GM21515 (cell line): ENCODE measurements at regions not wholly inside any gene's neighbourhood (a gene's known extent, or its start where the extent isn't known, plus 50 kb on each side); places are given as distances from the start of the nearest gene placed in this dataset.
"Not testable (repeated sequence)": the region's sequence is repeated elsewhere in the genome, so short reads cannot be mapped to it uniquely, and the experiment has no call there.

Experiments used
- ATAC-seq: cut with Tn5 transposase; IDR thresholded peaks from one replicate; pipeline ENCODE4 v1.9.1; 2021; ENCODE audit not compliant: unreplicated experiment

DNA sequence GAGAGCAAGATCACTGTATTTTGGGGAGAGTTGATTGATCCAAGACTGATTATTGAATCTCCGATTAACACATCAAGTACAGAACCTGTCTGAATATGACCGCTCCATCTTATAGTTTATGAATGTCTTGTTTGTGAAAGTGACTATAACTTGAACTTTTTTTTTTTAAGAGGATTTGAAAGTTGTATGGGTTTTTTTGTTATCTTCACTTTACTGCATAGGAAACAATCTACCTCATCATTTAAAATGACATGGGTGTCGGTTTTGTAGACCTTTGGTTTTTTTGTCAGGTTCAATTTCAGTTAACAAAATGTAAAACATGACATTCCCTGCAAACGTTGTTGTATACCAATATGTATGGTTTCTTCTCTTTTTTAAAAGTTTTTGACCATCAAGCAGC, 103.0 kb upstream of the NUDT6 start:
- no peak for ATAC-seq

DNA sequence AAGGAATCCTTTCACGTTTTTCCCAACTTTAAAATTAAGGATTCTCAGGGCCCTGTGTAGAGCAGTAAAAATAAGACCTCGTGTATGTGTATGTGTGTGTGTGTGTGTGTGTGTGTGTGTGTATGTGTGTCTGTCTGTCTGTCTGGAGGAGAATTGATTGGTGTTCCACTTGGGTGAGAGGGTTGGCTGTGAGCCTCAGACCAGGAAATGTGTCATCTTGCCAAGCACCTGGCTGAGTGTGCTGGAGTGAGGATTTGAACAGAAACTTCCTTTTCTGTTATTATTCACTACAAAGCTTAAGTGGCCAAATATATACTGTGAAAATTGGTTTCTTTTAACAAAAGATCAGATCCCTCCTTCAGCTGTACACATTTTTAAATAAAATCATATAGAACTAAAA, 103.6 kb upstream of the NUDT6 start:
- not testable (repeated sequence) for ATAC-seq

DNA sequence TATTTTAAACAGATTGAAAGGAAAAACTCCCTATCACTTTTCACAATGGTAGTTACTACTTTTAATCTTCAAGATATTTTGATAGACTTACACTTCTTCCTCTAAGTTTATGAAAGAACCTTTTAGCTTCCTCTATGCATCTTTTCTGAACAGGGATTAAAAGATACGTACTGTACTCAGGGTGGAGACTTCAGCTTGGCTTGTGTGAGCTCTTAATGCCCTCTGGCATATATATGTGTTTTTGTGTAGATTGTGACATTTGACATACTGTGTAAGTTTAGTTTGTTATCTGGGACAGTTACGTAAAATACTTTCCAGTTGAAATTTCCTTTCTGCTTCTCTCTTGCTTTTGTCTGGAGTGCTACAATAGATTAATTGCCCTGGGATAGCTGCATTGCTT, 109.3 kb upstream of the NUDT6 start:
- ATAC-seq, result no peak

DNA sequence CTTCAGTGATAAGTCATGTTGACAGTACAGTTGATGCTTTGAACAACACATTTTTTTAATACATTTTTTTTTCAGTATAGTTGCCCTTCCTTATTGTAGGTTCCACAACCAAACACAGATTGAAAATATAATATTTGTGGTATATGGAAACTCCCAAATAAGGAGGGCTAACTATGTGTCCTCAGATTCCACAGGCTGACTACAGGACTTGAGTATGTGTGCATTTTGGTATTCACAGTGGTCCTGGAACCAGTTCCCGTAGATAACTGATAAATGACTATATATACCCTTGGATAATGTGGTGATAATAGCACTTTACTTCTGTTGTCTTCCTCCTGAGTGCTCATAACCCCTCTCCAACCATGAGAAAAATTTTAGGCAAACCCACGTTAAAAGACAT, 111.6 kb upstream of the NUDT6 start:
- ATAC-seq, result no peak

DNA sequence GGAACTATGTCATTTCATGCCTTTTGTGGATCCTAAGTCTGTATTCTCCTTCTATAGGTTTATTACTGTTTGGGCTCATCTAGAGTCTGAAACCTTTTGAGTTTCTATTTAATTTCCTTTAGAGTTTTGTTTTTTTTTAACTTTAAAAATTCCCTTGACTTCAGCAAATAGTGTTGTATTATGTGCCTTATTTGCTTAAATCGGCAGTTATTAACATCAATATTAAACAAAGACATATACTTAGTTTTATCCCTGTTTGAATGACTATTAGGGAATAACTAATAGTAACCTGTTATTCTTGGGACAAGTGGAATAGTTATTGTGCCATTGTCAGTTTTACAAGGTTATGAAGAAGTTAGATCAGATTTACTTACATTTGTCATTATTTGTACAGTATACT, 112.8 kb upstream of the NUDT6 start:
- ATAC-seq, result no peak

DNA sequence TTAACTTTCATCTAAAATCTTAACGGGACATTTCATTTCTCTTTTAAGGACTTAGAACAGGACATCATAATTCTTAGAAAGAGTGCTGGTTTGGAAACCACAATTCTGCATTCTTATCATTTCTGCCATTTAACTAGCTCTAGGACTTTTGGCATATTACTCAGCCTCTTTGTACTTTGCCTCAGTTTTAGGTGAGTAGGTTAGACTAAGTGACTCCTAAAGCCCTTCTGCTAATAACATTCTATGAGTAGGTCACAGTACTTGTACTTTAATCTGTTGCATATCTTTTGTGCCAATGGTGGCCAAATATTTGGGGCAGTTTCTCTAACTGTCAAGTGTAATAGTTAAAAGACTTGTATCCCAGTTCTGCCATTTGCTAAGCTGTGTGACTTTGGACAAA, 115.4 kb upstream of the NUDT6 start:
- ATAC-seq, result no peak

DNA sequence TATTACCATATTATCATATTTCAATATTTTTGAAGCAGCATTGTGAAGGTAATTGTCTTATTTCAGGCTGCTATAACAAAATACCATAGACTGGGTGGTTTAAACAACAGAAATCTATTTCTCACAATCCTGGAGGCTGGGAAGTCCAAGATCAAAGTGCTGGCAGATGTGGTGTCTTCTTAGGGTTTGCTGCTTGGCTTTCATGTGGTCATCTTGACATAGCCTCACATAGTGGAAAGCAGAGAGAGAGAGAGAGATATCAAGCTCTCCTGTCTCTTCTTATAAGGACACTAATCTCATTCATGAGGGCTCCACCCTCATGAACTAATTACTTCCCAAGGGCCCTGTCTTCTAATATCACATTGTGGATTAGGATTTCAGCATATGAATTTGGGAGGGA, 119.7 kb upstream of the NUDT6 start:
- no peak for ATAC-seq

DNA sequence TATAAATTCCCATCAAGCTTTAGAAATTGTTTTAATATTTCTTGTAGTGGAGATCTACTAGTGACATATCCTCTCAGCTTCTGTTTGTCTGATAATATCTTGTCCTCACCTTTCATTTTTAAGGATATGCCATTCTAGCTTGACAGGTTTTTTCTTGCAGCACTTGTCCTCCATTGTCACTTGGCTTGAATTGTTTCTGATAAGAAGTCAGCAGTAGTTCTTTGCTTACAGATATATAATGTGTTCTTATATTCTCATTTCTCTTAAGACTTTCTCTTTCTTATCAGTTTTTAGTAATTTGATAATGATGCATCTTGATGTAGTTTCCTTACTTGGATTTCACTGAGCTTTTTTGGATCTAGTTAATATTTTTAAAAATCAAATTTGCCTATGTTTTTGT, 120.6 kb upstream of the NUDT6 start:
- no peak for ATAC-seq

DNA sequence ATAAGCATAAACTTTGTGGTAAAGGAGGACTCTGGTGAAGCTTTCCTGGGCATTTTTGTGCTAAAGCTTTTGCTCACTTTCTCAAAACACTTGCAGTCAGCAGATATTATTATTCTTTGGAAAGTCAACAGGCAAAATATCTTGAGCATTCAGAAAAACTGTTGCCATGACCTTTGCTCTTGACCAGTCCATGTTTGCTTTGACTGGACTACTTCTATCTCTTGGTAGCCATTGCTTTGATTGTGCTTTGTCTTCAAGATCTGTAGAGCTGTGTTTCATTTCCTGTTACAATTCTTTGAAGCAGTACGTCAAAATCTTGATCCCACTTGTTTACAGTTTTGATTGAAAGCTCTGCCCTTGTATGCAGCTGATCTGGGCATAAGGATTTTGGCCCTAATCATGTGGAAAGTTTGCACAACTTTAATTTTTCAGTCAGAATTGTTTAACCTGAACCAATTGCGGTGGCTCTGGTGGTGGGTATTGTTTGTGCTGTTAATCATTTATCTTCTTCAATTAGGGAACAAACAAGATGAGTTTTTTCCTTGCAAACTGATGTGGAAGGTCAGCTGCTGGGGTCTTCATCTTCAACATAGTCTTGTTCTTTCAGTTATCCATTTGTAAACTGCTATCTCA, 121.5 kb upstream of the NUDT6 start:
- ATAC-seq, result no peak

DNA sequence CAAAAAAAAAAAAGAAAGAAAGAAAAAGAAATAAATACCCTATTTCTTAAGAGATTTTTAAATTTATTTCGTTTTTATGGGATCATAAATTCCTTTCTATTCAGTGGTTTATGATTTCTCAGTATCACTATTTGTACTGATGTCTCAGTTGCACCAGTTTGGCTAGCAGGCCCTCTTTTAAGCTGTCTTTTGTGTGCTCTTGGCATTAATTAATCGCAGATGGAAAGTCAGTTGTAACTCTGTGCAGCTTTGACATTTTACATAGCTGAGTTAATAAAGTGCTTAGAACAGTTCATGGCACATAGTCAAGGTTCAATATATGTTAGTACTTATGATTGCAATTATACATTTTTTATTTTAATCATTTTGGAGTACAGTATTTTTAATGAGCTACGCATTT, 123.7 kb upstream of the NUDT6 start:
- ATAC-seq, result no peak

DNA sequence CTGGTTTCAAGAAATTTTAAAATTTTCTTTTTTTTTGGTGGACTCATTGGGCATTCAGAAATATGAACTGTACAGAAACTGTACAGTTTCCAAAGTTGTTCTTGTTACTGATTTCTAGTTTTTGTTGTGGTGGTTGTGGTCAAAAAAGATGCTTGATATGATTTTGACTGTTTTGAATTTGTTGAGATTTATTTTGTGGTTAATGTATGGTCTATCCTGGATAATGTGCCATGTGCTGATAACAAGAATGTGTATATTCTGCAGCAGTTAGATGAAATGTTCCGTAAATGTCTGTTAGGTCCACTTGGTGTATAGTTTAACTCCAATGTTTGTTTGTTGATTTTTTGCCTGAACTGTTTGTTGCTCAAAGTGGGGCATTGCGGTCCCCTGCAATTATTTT, 127.6 kb upstream of the NUDT6 start:
- ATAC-seq, result no peak

DNA sequence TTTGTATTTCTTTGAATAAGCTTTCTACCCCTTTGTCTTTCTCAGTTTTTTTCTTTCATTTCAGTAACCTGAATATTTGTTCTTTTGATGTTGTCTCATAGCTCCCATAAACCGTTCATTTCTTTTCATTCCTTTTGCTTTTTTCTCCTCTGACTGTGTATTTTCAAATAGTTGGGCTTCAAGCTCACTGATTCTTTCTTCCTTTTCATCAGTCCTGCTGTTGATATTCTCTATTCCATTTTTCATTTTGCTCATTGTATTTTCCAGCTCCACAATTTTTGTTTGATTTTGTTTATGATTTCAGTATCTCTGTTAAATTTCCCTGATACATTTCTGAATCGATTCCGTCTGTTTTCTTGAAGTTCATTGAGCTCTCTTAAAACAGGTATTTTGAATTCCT, 129.6 kb upstream of the NUDT6 start:
- ATAC-seq, result no peak

DNA sequence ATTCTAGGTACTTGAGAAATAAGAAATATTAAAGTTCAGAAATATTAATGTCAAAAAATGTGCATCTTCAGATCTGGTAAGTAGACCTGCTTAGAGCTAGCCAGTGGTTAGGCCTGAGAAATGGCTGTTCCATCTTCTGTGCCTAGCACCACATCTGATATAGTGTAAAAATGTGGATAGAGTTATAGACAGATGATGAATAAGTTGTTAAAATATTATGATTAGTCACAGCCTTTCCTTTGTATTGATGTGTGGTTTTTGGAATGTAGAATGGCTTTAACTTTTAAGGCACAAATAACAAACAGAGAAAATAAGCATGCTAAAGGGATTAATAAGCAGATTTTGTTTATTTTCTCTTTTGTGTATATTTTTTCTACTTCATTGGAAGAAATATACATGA, 133.5 kb upstream of the NUDT6 start:
- ATAC-seq, result no peak

DNA sequence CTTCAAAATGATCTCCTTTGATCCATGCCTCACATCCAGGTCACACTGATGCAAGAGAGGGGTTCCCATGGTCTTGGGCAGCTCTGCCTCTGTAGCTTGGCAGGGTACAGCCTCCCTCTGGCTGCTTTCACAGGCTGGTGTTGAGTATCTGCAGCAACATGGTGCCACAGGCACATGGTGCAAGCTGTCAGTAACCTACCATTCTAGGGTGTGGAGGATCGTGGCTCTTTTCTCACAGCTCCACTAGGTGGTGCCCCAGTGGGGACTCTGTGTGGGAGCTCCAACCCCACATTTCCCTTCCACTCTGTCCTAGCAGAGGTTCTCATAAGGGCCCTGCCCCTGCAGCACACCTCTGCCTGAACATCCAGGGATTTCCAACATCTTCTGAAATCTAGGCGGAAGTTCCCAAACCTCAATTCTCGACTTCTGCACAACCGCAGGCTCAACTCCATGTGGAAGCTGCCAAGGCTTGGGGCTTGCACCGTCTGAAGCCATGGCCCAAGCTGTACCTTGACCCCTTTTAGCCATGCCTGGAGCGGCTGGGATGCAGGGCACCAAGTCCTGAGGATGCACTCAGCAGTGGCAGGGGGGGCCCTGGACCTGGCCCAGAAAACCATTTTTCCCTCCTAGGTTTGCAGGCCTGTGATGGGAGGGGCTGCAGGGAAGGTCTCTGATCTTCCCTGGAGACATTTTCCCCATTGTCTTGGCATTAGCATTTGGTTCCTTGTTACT, 137.8 kb upstream of the NUDT6 start:
- ATAC-seq, result no peak

DNA sequence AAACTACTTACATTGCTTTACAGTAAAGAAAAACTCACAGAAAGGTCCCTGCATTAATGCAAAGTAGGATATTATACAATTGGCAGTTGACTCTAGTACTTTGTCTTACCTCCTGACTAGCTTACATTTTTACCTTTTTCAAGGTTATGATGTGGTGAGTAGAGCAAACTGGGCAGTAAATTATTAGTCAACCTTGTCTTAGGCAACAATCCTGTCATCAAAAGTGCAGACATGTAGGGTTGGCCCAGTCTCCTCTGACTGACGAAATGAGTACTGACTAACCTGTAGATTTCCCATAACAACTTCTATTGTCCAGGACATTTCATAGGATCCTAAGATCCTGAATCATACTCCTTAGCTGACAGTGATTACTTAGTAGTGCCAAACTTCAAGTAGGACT, 142.0 kb upstream of the NUDT6 start:
- no peak for ATAC-seq

DNA sequence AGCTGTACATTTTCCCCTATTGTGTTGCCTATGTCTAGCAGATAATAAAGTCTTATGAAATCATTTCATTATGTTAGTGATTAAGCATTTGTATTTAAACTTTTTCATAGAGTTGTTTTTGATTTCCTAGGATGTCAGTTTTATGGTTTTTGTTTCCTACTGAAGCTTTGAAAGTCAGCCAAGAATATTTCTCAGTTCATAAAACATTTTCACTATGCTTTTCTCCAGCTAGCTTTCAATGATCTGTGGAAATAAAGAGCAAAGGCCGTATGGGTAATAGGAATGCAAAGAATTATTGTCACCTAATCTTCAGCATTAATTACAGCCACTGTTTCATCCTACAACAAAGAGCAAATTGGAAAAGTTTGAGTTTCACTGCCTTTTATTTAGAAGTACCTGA, 145.7 kb upstream of the NUDT6 start:
- no peak for ATAC-seq

DNA sequence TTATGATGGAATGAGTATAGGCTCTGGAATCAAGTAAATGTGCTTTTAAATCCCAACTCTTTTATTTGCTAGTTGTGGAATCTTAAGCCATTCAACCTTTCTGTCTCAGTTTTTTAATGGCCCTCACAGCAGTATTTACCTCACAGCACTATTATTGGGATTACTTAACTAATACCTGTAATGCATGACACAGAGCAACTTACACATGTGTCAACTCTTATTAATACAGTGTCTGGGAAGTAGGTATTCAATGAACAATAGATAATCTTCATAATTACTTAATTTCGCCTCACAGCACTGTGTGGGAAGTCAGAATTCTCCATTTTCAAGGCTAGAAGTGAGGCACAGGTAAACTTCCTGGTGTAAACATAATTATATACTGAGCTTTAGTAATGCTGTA, 149.7 kb upstream of the NUDT6 start:
- no peak for ATAC-seq

DNA sequence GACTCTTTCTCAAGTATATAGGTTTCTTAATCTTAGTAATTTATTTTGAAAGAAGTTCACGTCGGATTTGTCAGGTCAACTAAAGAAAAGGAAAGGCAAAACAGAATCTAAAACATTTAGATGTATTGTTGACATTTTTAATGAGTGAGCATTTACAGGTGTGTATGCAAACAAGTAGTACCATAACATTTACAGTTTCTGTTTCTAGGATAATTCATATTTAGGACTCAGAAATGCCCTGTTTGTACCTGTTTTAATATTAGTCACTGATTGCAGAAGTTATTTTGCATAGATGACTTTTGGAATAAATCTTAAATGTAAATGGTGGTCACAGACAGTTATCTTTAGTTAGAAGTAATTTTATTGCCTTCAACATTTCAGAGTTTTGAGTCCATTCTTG, 151.3 kb upstream of the NUDT6 start:
- ATAC-seq, result no peak

DNA sequence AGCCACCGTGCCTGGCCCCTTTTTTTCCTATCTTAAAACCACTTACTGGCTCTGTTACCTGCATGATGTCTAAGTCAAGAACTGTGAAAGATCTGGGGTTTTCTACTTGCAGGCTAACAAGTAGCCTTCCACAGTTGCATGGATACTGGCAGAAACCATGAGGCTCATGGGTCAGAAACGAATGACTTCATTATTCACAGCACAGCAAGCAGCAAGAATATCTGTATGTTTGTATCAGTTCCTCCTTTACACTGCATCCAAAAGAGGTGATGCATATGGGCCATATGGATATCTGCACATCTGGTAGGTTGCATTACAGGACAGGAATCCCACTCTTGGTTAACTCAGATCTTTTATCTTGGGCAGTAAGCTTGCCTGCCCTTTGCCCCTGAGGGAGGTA, 154.9 kb upstream of the NUDT6 start:
- no peak for ATAC-seq

DNA sequence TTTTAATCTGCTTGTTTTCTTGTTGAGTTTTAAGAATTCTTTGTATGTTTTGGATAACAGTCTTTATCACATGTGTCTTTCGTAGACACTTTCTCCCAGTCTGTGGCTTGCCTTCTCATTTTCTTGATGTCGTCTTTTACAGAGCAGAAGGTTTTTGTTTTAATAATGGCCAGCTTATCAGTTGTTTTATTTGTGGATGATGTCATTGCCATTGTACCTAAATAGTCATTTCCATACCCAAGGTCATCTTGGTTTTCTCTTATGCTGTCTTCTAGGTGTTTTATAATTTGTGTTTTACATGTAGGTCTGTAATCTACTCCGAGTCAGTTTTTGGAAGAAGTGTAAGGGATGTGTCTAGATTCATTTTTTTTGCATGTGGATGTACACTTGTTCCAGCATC, 159.6 kb upstream of the NUDT6 start:
- ATAC-seq, result no peak

DNA sequence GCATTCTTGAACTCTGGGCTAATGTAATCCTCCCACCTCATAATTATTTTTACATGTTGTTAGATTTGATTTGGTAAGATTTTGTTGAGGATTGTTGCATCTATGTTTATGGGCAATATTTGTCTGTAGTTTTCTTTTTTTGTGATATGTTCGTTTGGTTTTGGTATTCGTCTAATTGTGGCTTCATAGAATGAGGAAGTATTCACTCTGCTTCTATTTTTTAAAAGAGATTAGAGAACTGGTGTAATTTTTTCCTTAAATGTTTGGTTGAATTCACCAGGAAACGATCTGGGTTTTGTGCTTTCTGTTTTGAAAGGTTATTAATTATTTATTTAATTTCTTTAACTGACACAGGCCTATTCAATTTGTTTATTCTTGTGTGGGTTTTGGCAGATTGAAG, 161.2 kb upstream of the NUDT6 start:
- no peak for ATAC-seq

DNA sequence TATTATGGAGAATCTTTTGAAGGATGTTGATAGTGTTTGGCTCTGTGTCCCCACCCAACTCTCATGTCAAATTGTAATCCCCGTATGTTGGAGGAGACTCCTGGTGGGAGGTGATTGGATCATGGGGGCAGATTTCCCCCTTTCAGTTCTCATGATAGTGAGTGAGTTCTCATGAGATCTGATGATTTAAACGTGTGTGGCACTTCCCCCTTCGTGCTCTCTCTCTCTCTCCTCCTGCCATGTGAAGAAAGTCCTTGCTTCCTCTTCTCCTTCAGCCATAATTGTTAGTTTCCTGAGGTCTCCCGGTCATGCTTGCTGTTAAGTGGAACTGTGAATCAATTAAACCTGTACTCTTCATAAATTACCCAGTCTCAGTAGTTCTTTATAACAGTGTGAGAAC, 166.1 kb upstream of the NUDT6 start:
- no peak for ATAC-seq

DNA sequence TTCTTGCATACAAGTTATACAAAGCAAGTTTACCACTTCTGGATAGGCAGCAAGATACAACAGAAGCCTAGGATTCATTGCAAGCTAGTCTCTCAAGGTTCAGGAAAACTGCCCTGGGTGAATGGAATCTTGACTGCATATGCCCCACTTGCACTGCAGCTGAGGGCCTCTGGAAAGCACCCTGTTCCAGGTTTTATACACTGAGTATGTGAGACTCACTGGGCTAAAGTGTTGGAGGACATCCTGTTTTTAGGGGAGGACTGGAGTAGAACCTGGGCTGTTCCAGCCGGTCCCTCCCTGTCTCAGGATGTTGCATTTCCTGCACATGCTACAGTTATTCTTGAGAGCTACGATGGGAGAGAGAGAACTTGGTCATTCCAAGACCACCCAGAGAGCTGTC, 168.5 kb upstream of the NUDT6 start:
- no peak for ATAC-seq
